Heart left ventricle (tissue), 16 donors: ENCODE measurements at regions not wholly inside any gene's neighbourhood (a gene's known extent, or its start where the extent isn't known, plus 50 kb on each side); places are given as distances from the start of the nearest gene placed in this dataset.

Experiments used
- ATAC-seq, 4 donors: fragments of 200-7000 bp; cut with Tn5 transposase; one replicate each; pipeline ENCODE4 v1.9.1; 2020 to 2022; ENCODE audit warnings: moderate library complexity in 4 of 4, mild to moderate bottlenecking in 3 of 4, moderate number of reproducible peaks in 1 of 4
- DNase-seq, 5 donors: peaks; one replicate each; pipeline ENCODE4 v3.0.0-alpha.2; 2020
- H3K27ac ChIP-seq, 12 donors: fragments of 200-600 bp; sonication (generic) in 4 of 12; one replicate each; pipeline versions ENCODE4 v1.5.0 to v1.8.0; 2016 to 2022; ENCODE audit warnings: mild to moderate bottlenecking in 2 of 12
- H3K27me3 ChIP-seq, 9 donors: fragments of 200-600 bp; sonication (generic) in 2 of 9; one replicate each; pipeline versions ENCODE4 v1.5.1 to v1.8.0; 2016 to 2022; ENCODE audit warnings: mild to moderate bottlenecking in 3 of 9
- H3K36me3 ChIP-seq, 9 donors: fragments of 200-600 bp; sonication (generic) in 2 of 9; one replicate each; pipeline versions ENCODE4 v1.5.0 to v1.8.0; 2018 to 2022; ENCODE audit warnings: mild to moderate bottlenecking in 2 of 9
- H3K4me1 ChIP-seq, 12 donors: fragments of 200-600 bp; sonication (generic) in 4 of 12; one replicate each; pipeline versions ENCODE4 v1.5.0 to v1.8.0; 2016 to 2022; ENCODE audit warnings: mild to moderate bottlenecking in 3 of 12
- H3K4me3 ChIP-seq, 12 donors: fragments of 200-600 bp; sonication (generic) in 4 of 12; one replicate each; pipeline versions ENCODE4 v1.5.0 to v1.8.0; 2017 to 2022; ENCODE audit warnings: mild to moderate bottlenecking in 9 of 12, moderate library complexity in 4 of 12
- H3K9me3 ChIP-seq, 12 donors: fragments of 200-600 bp; sonication (generic) in 4 of 12; one replicate each; pipeline versions ENCODE4 v1.5.0 to v1.8.0; 2016 to 2022; ENCODE audit warnings: mild to moderate bottlenecking in 1 of 12
- CTCF ChIP-seq, 12 donors: fragments of 200-600 bp; sonication (generic) in 4 of 12; IDR thresholded peaks; one replicate each; pipeline versions ENCODE4 v1.5.0 to v1.8.0; 2018 to 2022; ENCODE audit warnings: antibody characterized with exemption in 12 of 12, mild to moderate bottlenecking in 5 of 12
- POLR2A ChIP-seq, 2 donors: fragments of 450-650 bp; IDR thresholded peaks; one replicate each; pipeline ENCODE4 v1.6.1; 2017; ENCODE audit warnings: antibody characterized with exemption in 2 of 2, mild to moderate bottlenecking in 2 of 2, moderate library complexity in 2 of 2
- WGBS, 4 donors: extraction: QIAGEN DNeasy Blood & Tissue Kit in 2 of 4; methylation state at CpG; one replicate each; pipeline versions ENCODE4 v1.1.5 to v1.1.7; 2013 to 2018; 5-methylcytosine and 5-hydroxymethylcytosine counted together
- intact Hi-C, 10 donors: fragments of 100-400 bp; cut with DNase I; formaldehyde crosslinking; loops; one replicate each; pipeline versions ENCODE4 v1.11.1 to v1.14.2; 2022
- donor health status: ischemic (EF 13 %, LVEDD 7.1; RV severe dilation, severe dysfunction).
- donor health status: healthy with polysubstance abuse.
- donor health status: DM: no; HTN: yes; CAD: no.
- donor health status: DM: no; HTN: no; CAD: no.
- donor health status: ischemic (EF 25% LVEDD 6.9; RV normal size, moderate dysfunction).
- donor health status: ischemic (EF 25% LVEDD 5.7; RV mildly dilated, moderate dysfunction).
- donor health status: healthy.
- donor health status: DM: yes; HTN: yes; CAD: no.
- donor health status: ischemic (EF 35%, LVEDD 5.7; RV mildly dilated, moderate dysfunction).
- donor health status: nonischemic (EF 11% LVEDD 7.7; RV severe dilation, severe dysfunction).
- donor health status: DM: yes; HTN: yes; CAD: no.
- donor health status: PGD.
- donor health status: ischemic (EF 29% LVEDD 5.4; RV normal size, mild dysfunction).
- donor health status: nonischemic (EF 23%, LVEDD 6.1; RV moderate dilation, normal function).

- 81 to 91% (median 89%) methylated on average over 2 of the region's 2 CpGs for WGBS, 4 donors
- TF ChIP-seq POLR2A (IDR thresholded peaks at IDR 0.05) (no peak), CTCF (IDR thresholded peaks at IDR 0.05) (no peak)
- no peaks in the 10 kb centered on the region for H3K4me1 ChIP-seq
- no peaks in the 10 kb centered on the region for H3K27me3 ChIP-seq
- H3K27ac ChIP-seq, result no peak overlapping the region
- H3K4me3 ChIP-seq, result no peak overlapping the region
- H3K36me3 ChIP-seq, result no peaks in the 10 kb centered on the region
- DNase-seq, result no peak
- no peak for ATAC-seq
- H3K9me3 ChIP-seq, result peaks cover 0 to 5% (median 0%) of the 10 kb centered on the region in 12 donors
- intact Hi-C loops, result no loop called here
Observed at GRCh38 chr13:81760316-81760715, 1419.4 kb upstream of the SPRY2 start.

GRCh38 chr13:81757348-81757970 lies 1416.5 kb upstream of the SPRY2 start:
- ATAC-seq, result no peak
- H3K27me3 ChIP-seq, result no peaks in the 10 kb centered on the region
- no peaks in the 10 kb centered on the region for H3K36me3 ChIP-seq
- H3K4me3 ChIP-seq, result no peak overlapping the region
- DNase-seq, result no peak
- intact Hi-C loops, result no loop called here
- no peak for TF ChIP-seq POLR2A (IDR thresholded peaks at IDR 0.05)
- no peak for TF ChIP-seq CTCF (IDR thresholded peaks at IDR 0.05)
- no peak overlapping the region for H3K27ac ChIP-seq
- H3K9me3 ChIP-seq, result peaks cover 0 to 13% (median 0%) of the 10 kb centered on the region in 12 donors
- no peaks in the 10 kb centered on the region for H3K4me1 ChIP-seq

GRCh38 chr13:81745391-81745790 lies 1404.5 kb upstream of the SPRY2 start:
- no peaks in the 10 kb centered on the region for H3K4me1 ChIP-seq
- no peak for DNase-seq
- H3K4me3 ChIP-seq, result no peak overlapping the region
- intact Hi-C loops, result no loop called here
- WGBS, 4 donors, result 71 to 84% (median 79%) methylated on average over 4 of the region's 4 CpGs
- H3K9me3 ChIP-seq, result peaks cover 0 to 10% (median 0%) of the 10 kb centered on the region in 12 donors
- TF ChIP-seq POLR2A (IDR thresholded peaks at IDR 0.05) (no peak), CTCF (IDR thresholded peaks at IDR 0.05) (no peak)
- H3K27ac ChIP-seq, result no peak overlapping the region
- no peaks in the 10 kb centered on the region for H3K36me3 ChIP-seq
- no peak for ATAC-seq
- no peaks in the 10 kb centered on the region for H3K27me3 ChIP-seq

DNA sequence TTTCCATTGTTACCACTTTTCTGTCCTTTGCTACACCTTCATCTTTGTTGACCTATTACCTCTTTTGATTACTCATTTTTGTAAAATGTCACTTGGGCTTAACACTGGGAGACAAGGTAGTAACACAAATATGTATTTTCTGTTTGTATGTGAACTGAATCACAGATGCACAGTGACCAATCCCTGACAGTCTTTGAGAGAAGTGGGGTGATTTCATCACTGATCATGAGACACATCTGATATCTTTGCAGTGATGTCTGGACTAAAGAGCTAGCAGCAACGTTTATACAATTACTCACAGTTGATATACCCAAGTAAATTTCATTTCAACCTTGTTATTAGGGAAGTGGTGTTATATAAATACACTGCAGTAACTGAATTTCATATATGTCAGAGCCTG lies 1397.4 kb upstream of the SPRY2 start:
- Histone ChIP-seq H3K36me3 (no peaks in the 10 kb centered on the region), H3K9me3 (peaks cover 0 to 19% (median 0%) of the 10 kb centered on the region in 12 donors), H3K4me3 (no peak overlapping the region), H3K27me3 (no peaks in the 10 kb centered on the region), H3K27ac (no peak overlapping the region), H3K4me1 (no peaks in the 10 kb centered on the region)
- ATAC-seq (no peak), DNase-seq (no peak)
- intact Hi-C loops, result no loop called here
- WGBS, 4 donors, result 19 to 48% (median 38%) methylated on average over 1 of the region's 1 CpG
- TF ChIP-seq POLR2A (IDR thresholded peaks at IDR 0.05) (no peak), CTCF (IDR thresholded peaks at IDR 0.05) (no peak)
